ENCODE measurements at regions not wholly inside any gene's neighbourhood (a gene's known extent, or its start where the extent isn't known, plus 50 kb on each side); places are given as distances from the start of the nearest gene placed in this dataset.

GRCh38 chr10:129094861-129095260 is 372.2 kb upstream of the MGMT start:
- Histone ChIP-seq H3K36me3 (ENCODE audit: control insufficient read depth, insufficient read depth, low read length) (no peaks in the 10 kb centered on the region), H3K4me3 (ENCODE audit: low read length) (no peak overlapping the region), H3K27ac (ENCODE audit: low read depth, low read length) (no peak overlapping the region), H3K4me1 (ENCODE audit: control insufficient read depth, insufficient read depth, low read length) (peaks cover 10% of the 10 kb centered on the region), H3K9ac (ENCODE audit: low read length) (no peak overlapping the region), H3K27me3 (ENCODE audit: control insufficient read depth, insufficient read depth, low read length) (no peaks in the 10 kb centered on the region)

DNA sequence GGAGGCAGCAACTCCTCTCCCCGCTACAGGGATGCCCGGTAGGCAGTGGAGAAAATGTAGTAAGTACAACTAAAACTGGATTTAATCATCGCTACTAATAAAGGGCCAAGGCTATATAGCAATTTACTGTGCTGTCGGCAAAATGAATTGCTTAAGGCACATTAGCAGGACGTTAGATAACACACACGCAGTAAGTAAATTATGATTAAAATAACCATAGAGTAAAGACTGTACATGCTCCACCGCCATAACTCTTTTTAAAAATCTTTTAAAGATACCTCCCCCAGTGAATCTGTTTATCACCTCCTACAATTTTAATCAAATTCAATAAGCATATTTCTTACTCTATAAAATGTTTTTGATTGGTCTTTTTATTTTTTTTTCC is 371.4 kb upstream of the MGMT start:
- H3K4me1 ChIP-seq (ENCODE audit: control insufficient read depth, insufficient read depth, low read length): peaks cover 10% of the 10 kb centered on the region
- no peak overlapping the region for H3K9ac ChIP-seq (ENCODE audit: low read length)
- H3K27ac ChIP-seq (ENCODE audit: low read depth, low read length): peak overlapping the region; percentile 18
- H3K27me3 ChIP-seq (ENCODE audit: control insufficient read depth, insufficient read depth, low read length): no peaks in the 10 kb centered on the region
- H3K36me3 ChIP-seq (ENCODE audit: control insufficient read depth, insufficient read depth, low read length): no peaks in the 10 kb centered on the region
- no peak overlapping the region for H3K4me3 ChIP-seq (ENCODE audit: low read length)

DNA sequence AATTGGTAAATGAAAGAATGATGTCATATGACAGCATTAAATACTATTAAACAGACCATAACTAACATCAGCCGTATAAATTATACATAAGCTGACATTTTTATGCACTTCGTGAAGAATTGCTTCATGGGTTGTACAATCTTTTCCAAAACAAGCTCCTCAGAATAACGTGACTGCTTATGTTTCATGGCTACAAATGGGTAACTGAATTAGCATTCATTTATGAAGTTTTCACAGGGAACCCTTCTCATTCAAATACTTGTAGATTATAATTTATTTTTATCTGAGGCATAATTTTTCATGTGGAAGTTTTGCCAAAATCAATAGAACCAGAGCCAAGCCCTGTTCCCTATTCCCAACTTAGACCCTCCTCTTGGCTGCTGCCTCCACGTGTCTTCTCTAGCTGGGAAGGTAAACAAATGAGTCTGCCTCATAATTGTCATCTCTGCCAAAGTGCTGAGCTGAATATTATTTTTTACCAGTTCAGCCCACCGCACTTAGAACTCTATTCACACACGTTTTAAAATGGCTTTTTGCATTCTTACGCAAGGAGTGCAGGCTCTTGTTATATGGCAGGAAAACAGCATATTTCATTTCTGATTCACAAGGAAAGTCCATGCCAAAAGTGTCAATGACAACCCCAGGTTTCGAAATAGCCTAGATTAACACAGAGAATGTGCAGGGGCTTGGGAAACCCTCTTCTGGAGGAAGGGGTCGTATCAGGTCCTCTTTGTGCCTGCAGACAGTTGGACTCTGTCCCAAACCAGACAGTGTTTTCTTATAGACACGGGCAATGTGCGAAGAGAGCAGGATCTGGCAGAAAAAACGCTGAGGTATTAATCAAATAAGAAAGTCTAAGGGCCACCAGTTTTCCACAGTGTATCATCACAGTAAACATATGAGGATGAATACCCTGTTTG is 370.7 kb upstream of the MGMT start:
- Histone ChIP-seq H3K27me3 (ENCODE audit: control insufficient read depth, insufficient read depth, low read length) (no peaks in the 10 kb centered on the region), H3K4me3 (ENCODE audit: low read length) (peak overlapping the region; percentile 1), H3K27ac (ENCODE audit: low read depth, low read length) (no peak overlapping the region), H3K9ac (ENCODE audit: low read length) (no peak overlapping the region), H3K36me3 (ENCODE audit: control insufficient read depth, insufficient read depth, low read length) (no peaks in the 10 kb centered on the region), H3K4me1 (ENCODE audit: control insufficient read depth, insufficient read depth, low read length) (peaks cover 10% of the 10 kb centered on the region)

DNA sequence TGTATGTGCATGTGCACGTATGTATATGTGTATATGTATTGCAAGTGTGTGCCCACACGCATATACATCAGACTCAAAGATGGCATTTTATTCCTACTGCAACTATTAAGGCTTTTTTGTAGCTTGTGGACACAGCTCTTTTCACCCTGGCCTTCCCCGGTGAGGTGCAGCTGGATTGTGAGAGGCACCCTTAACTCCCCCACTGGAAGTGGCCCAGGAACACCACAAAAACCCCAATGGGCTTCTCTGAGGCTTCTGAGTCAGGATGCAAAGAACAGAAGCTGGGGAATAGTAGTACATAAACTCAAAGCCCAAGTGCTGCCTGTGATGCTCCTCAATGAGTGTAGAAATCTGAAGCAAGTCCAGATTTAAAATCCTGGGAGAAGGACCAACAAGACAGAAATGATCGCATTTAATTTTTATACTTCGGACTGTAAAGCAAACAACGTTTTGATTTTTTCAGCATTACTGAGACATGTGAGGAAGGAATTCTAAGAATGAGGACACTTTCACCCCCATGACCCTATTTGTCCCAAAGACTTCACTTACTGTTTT is 369.2 kb upstream of the MGMT start:
- Histone ChIP-seq H3K27ac (ENCODE audit: low read depth, low read length) (no peak overlapping the region), H3K4me1 (ENCODE audit: control insufficient read depth, insufficient read depth, low read length) (peaks cover 10% of the 10 kb centered on the region), H3K9ac (ENCODE audit: low read length) (no peak overlapping the region), H3K27me3 (ENCODE audit: control insufficient read depth, insufficient read depth, low read length) (no peaks in the 10 kb centered on the region), H3K36me3 (ENCODE audit: control insufficient read depth, insufficient read depth, low read length) (no peaks in the 10 kb centered on the region), H3K4me3 (ENCODE audit: low read length) (no peak overlapping the region)

DNA sequence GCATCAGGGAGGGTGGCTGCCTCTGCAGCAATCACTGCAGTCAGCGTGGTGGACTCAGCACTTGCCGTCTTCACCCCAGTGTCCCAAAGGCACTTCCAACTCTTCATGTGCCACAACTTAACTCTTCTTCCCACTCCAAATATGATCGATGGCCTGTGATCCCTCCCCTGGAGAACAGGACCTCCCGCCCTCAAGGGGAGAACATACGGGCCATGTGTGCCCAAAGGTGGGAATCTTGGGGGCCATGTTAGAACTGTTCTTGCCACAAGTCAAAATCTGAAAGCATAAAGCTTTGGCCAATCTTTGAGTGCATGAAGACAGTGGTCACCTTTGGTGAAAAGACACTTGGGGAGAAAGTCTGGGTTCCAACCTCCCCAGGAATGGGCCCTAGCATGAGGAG is 368.5 kb upstream of the MGMT start:
- peaks cover 10% of the 10 kb centered on the region for H3K4me1 ChIP-seq (ENCODE audit: control insufficient read depth, insufficient read depth, low read length)
- H3K36me3 ChIP-seq (ENCODE audit: control insufficient read depth, insufficient read depth, low read length): no peaks in the 10 kb centered on the region
- no peak overlapping the region for H3K4me3 ChIP-seq (ENCODE audit: low read length)
- H3K27me3 ChIP-seq (ENCODE audit: control insufficient read depth, insufficient read depth, low read length): no peaks in the 10 kb centered on the region
- H3K27ac ChIP-seq (ENCODE audit: low read depth, low read length): no peak overlapping the region
- H3K9ac ChIP-seq (ENCODE audit: low read length): no peak overlapping the region

- H3K36me3 ChIP-seq (ENCODE audit: control insufficient read depth, insufficient read depth, low read length): no peaks in the 10 kb centered on the region
- H3K4me1 ChIP-seq (ENCODE audit: control insufficient read depth, insufficient read depth, low read length): peaks cover 10% of the 10 kb centered on the region
- no peak overlapping the region for H3K27ac ChIP-seq (ENCODE audit: low read depth, low read length)
- H3K27me3 ChIP-seq (ENCODE audit: control insufficient read depth, insufficient read depth, low read length): no peaks in the 10 kb centered on the region
- H3K9ac ChIP-seq (ENCODE audit: low read length): no peak overlapping the region
- no peak overlapping the region for H3K4me3 ChIP-seq (ENCODE audit: low read length)
Observed at GRCh38 chr10:129099486-129099885, 367.6 kb upstream of the MGMT start.

DNA sequence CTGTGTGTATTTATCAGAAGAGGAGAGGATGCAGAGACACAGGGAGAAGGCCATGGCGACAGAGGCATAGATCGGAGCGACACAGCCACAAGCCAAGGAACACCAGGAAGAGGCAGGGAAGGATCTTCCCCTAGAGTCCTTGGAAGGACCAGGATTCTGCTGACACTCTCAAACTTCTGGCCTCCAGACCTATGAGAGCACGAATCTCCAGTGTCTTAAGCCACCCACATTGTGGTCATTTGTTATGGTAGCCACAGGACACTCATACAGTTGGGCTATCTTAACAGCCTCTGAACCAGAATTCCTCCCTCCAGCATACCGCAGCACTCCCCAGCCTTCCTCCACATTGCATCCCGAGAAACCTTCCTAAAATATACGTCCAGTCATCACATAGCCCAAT is 367.0 kb upstream of the MGMT start:
- Histone ChIP-seq H3K4me3 (ENCODE audit: low read length) (no peak overlapping the region), H3K36me3 (ENCODE audit: control insufficient read depth, insufficient read depth, low read length) (no peaks in the 10 kb centered on the region), H3K27ac (ENCODE audit: low read depth, low read length) (no peak overlapping the region), H3K9ac (ENCODE audit: low read length) (no peak overlapping the region), H3K4me1 (ENCODE audit: control insufficient read depth, insufficient read depth, low read length) (peaks cover 8% of the 10 kb centered on the region), H3K27me3 (ENCODE audit: control insufficient read depth, insufficient read depth, low read length) (no peaks in the 10 kb centered on the region)

- Histone ChIP-seq H3K27ac (ENCODE audit: low read depth, low read length) (no peak overlapping the region), H3K9ac (ENCODE audit: low read length) (no peak overlapping the region), H3K36me3 (ENCODE audit: control insufficient read depth, insufficient read depth, low read length) (no peaks in the 10 kb centered on the region), H3K4me3 (ENCODE audit: low read length) (no peak overlapping the region), H3K27me3 (ENCODE audit: control insufficient read depth, insufficient read depth, low read length) (no peaks in the 10 kb centered on the region), H3K4me1 (ENCODE audit: control insufficient read depth, insufficient read depth, low read length) (no peaks in the 10 kb centered on the region)
Observed at GRCh38 chr10:129101232-129101980, 365.6 kb upstream of the MGMT start.

GRCh38 chr10:129102906-129103693 is 363.9 kb upstream of the MGMT start:
- Histone ChIP-seq H3K27ac (ENCODE audit: low read depth, low read length) (no peak overlapping the region), H3K36me3 (ENCODE audit: control insufficient read depth, insufficient read depth, low read length) (no peaks in the 10 kb centered on the region), H3K27me3 (ENCODE audit: control insufficient read depth, insufficient read depth, low read length) (no peaks in the 10 kb centered on the region)

DNA sequence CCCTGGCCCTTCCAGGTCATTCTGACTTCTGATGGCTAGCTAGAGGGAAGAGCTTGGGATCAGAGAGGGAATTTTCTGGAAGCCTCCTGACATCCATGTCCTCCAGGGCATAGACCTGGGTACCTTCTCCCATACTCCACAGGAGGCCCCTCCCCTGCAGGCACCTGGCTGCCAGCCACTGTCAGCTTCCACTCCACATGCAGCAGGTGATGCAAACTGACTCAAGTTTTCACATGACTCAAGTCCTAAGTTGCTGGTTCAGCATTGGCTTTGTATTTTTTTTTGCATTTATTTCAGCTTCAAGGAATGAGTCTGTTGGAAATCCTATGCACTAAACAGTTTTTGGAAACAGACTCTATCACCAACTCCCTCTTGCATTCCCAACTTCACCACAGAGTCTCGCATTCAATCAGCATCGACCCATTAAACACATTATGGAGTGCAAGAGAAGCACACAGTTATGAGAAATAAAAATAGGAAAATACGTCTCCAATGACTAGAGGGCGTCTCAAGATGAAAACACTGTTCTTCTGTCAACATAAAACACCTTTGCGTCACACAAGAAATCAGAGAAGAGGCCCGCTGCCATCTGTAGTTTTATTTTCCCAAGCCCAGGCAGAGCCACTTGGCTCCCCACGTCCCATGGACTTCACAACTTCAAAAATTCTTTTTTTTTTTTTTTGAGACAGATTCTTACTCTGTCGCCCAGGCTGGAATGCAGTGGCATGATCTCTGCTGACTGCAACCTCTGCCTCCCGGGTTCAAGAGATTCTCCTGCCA is 362.6 kb upstream of the MGMT start:
- no peak overlapping the region for H3K9ac ChIP-seq (ENCODE audit: low read length)
- no peak overlapping the region for H3K27ac ChIP-seq (ENCODE audit: low read depth, low read length)

More at GRCh38 chr10:129102906-129103693, 363.9 kb upstream of the MGMT start:
- no peak overlapping the region for H3K4me3 ChIP-seq (ENCODE audit: low read length)
- no peaks in the 10 kb centered on the region for H3K4me1 ChIP-seq (ENCODE audit: control insufficient read depth, insufficient read depth, low read length)
- no peak overlapping the region for H3K9ac ChIP-seq (ENCODE audit: low read length)

DNA sequence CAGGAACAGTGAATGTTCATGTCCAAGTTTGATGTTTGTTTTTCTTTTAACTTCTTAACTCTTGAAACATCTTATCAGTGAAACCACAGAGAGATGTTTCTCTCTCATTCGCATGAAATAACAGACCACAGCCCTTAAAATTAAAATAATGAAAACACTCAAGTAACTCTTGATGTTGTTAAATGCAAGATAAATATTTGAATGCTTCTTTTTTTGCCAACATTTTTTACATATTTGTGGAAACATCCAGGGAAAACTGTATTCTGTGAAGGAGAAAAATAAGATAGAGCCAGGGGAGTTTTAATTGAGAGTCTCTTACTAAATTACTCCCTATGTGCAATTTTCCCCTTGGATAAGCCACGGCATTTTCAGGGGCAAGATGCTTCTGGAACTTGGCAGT is 361.8 kb upstream of the MGMT start:
- H3K27ac ChIP-seq (ENCODE audit: low read depth, low read length): no peak overlapping the region
- H3K4me3 ChIP-seq (ENCODE audit: low read length): no peak overlapping the region
- no peak overlapping the region for H3K9ac ChIP-seq (ENCODE audit: low read length)
- no peaks in the 10 kb centered on the region for H3K36me3 ChIP-seq (ENCODE audit: control insufficient read depth, insufficient read depth, low read length)
- H3K27me3 ChIP-seq (ENCODE audit: control insufficient read depth, insufficient read depth, low read length): no peaks in the 10 kb centered on the region
- no peaks in the 10 kb centered on the region for H3K4me1 ChIP-seq (ENCODE audit: control insufficient read depth, insufficient read depth, low read length)

More for the DNA sequence above, 362.6 kb upstream of the MGMT start:
- no peak overlapping the region for H3K4me3 ChIP-seq (ENCODE audit: low read length)
- H3K27me3 ChIP-seq (ENCODE audit: control insufficient read depth, insufficient read depth, low read length): no peaks in the 10 kb centered on the region
- no peaks in the 10 kb centered on the region for H3K36me3 ChIP-seq (ENCODE audit: control insufficient read depth, insufficient read depth, low read length)
- H3K4me1 ChIP-seq (ENCODE audit: control insufficient read depth, insufficient read depth, low read length): no peaks in the 10 kb centered on the region
